ELF-1 (cell line): ENCODE measurements at regions not wholly inside any gene's neighbourhood (a gene's known extent, or its start where the extent isn't known, plus 50 kb on each side); places are given as distances from the start of the nearest gene placed in this dataset.

ENCODE experiments used
- DNase-seq: peaks from one replicate; pipeline ENCODE4 v3.0.0-alpha.2; 2016; ENCODE audit warnings: low read depth, low spot score

DNA sequence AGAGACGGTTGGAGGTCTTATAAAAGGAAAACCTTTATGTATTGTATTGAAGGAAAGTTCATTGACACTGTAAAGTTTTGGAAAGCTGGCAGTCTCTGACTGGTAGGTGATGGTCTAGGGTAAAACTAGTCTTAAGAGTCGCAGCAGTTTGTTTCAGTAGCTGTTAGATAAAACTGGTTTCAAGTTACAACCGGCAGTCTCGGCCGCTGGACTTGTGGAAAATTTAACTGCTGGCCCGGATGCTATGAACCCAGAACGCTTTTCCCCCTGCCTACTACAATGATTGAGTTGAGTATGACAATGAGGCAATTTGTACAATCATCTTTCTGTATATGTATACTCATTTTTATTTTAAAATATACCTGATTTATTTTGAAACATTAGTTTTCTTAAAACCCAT is 1426.9 kb downstream of the AACS start:
- DNase-seq, result no peak

DNA sequence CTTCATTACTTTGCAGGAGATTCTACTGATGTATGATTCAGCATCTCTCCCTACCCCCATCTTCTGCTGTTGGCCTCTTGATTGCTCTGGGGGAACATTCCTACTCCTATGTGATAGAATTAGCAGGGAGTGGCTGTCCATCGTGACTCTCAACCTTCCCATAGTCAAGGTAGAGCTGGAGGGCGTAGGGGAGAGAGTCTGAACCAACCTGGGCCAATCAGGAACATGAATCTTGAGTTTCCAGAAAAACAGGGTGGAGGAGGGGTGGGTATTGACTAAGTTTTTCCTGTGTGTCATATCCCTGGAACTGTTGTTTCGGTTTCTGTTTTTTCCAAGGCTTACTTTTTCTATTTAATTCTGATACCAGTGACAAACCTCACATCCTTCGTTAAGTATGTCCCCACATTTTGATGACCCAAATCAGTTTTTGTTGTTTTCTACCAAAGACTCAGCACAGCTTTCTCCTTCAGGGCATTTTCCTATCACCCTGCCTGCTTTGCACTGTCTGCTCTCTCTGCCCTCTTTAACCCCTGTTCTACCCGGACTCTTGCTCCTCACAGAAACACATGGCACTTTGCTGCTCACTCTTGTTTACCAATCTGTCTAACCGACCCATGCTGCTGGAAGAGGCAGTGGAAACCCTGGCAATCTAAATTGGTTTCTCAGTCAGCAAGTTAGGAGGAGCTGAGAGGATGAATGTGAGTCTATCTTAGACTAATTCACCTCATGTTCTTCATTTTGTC is 1428.3 kb downstream of the AACS start:
- peak; percentile 27 for DNase-seq

DNA sequence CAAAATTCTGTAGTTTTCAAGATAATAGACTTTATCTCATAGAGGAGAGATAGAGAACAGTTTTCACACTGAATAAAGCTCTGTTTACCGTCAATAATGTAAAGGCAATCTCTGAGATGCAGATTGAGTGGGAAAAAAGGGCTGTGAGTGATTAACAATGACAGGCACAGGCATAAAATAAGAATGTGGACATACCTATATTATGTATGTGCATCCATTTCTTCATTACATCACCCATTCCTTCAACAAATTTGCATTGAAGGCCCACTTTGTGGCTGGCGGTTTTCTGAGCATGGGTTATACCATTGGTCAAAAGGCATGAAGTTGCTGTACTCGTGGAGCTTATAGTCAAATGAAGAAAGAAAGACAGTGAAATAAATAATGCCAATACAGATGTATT is 1431.0 kb downstream of the AACS start:
- DNase-seq, result no peak

DNA sequence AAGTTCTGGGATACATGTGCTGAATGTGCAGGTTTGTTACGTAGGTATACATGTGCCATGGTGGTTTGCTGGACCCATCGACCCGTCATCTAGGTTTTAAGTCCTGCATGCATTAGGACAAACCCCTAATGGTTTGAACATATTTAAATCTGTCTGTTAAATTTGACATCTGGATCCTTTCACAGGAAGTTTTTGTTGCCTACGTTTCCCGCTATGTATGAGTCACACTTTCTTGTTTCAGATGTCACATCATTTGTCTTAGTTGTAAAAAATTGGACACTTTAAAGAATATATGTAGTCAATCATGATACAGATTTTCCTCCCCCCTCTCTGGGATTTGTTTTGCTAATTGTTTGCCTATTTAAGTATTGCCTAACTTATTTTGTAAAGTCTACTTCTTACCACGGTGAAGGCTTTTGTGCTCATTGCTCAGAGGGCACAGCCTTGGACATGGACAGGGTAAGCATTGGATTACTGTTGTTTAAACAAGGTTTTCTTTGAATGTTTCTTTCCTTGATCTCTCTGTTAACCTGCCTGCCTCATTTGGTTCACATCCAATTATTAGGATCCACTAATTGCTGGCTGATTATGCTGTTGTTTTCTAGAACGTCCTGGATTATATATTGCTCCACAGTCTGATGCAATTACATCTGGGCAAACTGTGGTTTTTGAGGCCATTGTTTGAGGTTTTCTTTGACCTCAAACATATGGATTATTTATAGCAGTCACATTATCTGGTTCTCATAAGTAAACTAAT is 1441.4 kb downstream of the AACS start:
- DNase-seq, result no peak

DNA sequence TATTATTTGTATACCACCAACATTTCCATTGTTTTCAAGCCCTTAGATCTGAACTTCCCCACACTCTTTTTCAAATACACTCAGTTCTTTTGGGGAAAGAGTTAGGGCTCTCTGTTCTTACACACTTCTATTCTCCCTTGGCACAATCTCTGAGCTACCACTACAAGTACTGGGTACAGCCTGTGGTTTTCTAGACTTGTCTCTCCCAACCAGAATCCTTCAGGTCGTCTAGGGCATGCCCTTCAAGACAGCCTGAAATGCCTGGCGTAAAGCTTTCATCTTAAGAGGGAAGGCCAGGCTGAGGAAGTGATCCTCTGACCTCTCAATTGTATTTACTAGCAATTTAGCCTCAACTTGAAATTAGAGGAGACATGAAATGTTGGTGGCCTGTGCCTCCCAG is 1442.0 kb downstream of the AACS start:
- no peak for DNase-seq

DNA sequence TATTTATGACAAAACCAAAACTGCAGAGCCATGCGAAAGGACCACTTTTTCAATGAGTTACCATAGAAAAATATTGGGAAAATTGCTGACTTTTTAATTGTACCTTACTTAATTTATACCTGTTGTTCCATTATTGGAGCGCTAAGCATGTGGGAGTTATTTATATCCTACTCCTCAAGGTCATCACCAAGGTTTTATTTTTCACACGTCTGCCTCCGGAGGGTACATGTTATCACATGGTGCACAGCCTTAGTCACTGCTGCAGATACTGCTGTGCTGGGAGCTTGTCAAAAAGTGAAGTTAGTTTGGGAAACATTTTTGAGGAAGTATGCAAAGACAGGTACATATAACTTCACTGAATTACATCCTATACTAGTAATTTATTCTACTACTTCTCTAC is 1444.3 kb downstream of the AACS start:
- DNase-seq, result no peak

DNA sequence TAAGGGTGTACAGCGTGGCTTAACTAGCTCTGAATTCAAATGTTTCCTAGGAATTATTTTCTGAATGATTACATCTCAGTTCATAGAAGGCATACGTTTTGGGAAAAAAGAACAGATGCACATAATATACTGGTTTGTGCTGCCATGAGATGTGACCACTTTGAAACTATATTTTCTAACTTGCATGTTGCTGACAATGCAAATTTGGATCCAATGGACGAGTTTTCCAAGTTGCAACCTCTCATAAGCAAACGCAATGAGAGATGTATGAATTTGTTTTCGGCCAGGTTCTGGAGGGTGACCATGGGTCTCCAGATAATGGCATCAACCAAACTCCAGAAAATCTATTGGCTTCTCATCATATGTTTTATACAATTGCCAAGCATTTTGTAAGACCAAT is 1445.4 kb downstream of the AACS start:
- DNase-seq, result no peak

DNA sequence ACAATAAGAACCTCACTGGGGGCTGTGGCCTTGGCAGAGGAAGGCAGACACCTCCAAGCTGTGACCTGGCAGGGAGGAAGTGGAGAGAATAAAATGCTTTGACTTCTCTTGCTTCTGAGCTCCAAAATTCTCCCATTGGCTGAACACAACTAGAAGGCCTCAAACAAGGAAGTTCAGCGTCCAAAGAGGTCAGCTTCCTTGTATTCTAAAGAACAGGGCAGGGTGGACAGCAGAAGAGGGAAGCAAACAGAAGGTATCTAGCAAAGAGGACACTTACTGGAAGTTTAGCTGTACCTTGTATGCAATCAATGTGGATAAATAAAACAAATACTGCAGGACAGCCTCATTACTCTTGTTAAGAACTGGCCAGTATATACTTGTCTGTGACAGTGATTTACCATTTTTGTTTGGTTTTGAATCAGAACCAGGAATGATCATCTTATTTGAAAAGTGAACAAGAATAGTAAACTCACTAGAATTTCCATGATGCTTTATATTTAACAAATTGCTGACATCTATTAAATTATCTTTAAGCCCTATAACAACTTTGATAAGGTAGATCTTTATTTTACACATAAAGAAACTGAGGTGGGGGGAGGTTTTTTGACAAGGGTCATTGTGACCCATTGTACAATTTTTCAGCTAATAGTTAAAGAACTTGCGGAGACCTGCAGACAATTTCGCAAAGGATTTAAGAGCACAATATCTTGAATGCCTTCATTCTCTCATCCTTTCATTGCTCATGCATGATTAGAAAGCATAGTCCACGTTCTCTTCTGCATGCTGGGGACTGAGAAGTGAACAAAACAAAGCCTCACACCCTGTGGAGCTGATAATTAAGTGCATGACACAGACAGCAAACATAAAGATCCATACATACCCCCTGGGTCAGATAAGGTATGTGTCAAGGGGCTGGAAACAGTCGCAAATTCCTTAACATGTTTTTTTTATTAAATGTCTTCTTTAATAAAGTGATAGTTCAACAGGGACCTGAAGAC is 1448.0 kb downstream of the AACS start:
- DNase-seq, result no peak

DNA sequence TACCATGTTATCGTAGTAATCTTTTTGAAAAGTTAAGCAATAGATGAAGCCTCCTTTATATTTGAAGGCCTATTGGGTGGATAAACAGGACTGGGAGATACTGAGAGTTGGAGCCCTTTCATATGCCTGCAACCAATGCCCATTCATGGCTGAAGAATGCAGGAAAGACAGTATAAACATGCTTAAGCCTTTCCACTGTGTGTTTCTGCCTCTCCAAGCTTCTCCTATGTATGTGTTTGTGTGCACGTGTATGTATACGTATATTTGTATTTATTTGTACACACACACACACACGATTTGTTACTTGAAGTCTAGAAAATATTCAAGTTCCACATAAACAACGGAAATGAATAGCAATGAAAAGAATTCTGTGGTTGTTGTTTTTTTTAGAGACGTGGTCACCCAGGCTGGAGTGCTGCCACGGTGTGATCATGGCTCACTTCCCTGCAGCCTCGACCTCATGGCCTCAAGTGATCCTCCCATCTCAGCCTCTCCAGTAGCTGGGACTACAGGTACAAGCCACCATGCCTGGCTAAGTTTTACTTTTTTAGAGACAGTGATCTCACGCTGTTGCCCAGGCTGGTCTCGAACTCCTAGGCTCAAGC is 1453.5 kb downstream of the AACS start:
- DNase-seq, result no peak

DNA sequence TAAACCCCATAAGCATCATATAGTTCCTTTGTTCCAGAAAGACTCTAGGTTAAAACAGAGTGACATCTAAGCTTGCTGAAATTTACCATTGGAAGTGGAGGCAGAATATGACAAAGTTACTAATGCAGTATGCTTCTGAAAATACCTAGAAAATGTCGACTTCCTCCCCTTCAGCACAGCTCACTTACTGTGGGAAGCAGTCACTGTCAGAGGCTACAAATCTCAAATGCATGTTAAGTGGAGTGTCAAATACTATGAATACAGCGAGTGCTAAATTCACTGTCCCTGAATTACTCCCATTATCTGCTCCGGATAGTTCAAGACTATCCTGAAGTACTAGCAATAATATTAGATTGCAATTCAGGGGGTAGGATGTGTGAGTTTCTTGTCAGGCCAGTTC is 1454.6 kb downstream of the AACS start:
- DNase-seq, result no peak

DNA sequence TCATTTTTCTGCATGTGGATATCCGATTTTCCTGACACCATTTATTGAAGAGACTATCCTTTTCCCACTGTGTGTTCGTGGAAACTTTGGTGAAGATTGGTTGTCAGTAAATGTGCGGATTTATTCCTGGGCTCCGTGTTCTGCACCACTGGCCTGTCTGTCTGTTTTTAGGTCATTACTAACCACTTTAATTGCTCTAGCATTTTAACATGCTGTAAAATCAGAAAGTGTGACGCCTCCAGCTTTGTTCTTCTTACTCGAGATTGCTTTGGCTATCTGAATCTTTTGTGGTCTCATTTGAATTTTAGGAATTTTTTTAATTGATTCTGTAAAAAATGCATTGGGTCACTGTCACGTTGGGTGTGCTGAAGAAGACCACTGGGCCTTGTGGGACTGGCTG is 1458.7 kb downstream of the AACS start:
- no peak for DNase-seq

DNA sequence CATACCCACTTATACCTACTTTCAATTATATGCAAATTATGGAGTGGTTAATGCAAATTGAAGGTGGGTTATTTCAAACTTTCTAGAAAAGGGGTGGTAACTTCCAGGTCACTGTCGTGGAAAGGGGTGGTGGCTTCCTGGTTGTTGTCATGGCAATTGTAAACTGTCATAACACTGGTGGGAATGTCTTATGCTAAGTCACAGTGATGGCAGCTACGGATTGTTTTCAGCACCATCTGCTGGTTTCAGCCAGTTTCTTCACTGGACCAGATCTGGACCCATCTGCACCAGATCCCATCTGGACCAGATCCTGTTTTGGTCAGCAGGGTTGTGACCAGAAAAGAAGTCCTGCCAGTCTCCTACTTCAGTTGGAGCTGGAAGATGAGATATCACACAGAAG is 1469.3 kb downstream of the AACS start:
- DNase-seq, result no peak

DNA sequence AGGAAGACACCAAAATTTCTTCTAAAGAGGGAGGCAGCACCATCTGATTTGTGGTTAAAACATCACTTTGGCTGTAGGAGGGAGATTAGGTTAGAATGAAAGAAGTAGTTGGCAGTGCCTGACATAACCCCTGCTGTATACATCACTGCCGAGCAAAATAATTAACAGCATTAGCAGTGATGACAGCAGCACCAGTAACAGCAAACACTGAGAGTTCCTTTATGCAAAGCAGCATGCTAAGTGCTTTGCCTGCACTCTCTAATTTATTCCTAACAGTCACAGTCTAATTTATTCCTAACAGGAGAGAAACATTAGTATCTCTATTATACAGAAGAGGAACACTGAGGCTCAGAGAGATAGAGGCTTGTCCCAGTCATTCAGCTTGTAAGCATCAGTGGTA is 1469.7 kb downstream of the AACS start:
- no peak for DNase-seq

DNA sequence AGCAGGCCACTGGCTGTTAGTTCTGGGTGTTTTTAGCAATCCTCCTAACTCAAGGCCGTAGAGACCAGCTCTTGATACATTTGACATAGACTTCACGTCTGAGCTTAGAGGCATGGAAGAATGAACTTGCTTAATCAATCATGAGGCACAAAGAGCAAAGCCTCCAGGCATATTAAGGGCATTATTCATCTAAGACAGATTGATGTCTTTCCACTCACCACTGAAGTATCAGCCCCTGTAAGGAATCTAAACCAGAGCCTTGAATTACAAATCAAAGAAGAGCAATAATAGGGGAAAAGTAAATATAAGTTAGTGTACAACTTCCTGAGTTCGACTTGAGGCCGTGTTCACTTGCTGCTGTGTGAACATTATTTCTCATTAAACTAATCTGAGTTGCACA is 1470.7 kb downstream of the AACS start:
- no peak for DNase-seq

DNA sequence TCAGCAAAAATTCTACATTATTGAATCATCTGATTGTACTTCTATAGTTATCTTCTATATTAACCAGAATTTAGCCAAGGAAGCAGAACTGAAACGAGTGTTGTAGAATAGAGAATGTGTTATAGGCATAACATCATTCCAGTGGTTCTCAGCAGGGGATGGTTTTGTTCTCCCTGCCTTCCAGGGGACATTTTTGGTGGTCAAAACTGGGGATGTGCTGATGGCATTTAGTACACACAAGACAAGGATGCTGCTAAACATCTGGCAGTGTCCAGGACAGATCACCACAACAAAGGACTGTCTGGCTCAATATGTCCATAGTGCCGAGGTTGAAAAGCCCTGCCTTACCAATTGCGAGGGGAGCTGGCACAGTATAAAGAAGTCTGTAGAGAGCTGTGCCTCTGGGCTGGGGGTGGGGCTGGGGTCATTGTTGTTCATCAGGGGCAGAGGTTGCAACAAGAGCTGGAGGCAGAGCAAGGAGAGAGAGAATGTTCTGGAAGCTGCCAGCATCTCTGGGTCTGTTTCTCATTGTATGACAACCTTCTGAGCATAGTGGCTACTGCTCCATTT is 1472.8 kb downstream of the AACS start:
- DNase-seq, result no peak

DNA sequence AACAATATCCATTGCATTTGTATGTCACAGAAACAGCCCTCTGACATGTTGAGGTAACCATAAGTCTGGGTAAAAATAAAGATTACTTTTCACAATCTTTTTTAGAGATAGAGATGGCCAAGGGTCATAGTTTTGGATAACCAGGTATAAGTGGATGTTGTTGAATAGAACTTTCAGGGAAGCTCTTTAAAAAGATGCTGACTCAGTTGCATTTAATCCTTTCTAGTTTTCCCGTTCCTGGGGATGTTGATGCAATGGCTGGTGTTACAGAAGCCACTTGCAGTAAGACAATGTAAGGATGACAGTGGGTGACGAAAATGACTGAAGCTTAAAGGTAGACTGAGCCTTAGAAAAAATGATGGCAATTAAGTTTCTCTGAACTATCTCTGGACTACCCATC is 1473.7 kb downstream of the AACS start:
- no peak for DNase-seq

DNA sequence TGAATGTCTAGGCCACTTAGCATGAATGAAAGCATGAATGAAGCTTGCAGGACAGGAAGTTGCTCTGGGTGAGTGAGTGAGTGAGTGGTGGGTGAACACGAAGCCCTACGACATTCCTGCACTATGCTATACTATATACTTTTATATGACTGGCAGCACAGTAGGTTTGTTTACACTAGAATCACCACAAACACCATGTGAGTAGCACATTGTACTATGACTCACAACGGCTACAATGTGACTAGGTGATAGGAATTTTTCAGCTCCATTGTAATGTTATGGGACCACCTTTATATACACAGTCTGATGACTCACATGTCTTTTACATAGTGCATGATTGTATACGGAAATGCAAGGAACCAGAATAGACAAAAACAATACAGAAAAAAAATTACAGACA is 1480.2 kb downstream of the AACS start:
- no peak for DNase-seq

DNA sequence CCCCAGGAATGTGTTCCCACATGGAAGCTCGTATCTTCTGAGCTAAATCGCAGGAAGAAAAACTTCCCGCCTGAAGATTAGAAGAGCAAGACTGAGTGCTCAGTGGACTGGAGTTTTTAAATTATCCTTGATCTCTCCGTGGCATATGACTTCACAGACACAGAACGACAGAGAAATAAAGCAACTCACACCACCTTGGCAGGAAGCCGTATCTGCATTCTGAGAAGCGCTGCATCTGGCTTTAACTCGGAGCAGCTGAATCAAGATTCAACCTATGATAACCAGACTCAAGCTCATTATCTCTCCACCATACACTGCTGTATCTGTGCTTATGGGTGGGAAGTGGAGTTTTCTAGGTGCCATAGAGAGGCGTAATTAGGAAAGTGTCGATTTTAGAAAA is 1482.7 kb downstream of the AACS start:
- no peak for DNase-seq

DNA sequence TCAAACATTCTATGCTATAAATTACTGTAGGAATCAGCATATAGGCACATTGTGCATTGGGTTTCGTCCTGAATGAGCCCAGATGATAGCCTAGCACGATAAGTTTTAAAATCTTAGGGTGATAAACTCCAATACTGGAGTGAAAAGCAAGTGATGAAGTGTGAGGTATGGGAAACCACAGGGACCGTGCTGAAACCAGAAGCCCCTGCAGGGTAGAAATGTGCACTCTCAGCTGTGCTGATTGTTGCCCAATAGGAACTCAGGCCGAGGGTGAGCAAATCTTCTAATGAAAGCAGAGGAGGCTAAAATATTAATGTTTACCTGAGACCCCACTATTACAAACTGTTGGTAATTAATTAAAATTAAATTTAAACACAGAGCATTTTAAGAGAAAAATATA is 1486.6 kb downstream of the AACS start:
- DNase-seq, result no peak

DNA sequence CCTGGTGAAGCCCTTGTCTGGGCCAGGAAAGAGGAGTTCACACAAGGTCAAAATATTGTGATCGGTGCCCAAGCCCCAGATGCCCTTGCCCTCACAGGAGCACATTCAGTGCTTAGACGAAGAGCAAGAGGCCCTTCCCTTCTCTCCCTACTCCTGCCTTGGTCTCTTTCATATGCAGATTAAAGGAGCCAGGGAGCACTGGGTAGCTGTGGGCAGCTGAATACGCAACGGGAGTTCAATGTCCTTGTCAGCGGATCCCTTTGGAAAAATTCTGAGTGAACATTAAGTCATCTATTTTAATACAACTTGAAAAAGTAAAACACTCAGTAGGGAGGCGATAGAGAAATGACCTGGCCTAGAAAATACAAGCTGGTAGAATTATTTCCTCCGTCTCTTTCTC is 1489.4 kb downstream of the AACS start:
- DNase-seq, result no peak

DNA sequence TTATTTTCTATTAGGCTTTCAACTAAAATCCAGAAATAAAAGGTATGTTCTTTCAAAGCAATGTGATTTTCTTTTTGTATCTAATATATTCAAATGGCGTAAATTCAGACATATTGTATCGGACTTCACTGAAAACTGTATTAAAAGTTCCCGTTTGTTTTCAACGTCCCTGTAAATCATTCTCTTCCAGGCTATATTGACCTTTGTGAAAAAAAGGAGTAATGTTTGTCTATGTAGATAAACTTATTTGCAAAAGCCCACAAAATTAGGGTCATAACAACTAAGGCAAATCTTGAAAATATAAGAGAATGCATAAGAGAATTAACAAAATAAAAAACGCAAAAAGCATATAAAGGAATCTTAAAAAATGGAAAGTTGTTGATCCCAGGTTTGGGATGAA is 1492.4 kb downstream of the AACS start:
- DNase-seq, result no peak
